Mesenchymal stem cell (in vitro differentiated cells and primary cell): ENCODE measurements at regions not wholly inside any gene's neighbourhood (a gene's known extent, or its start where the extent isn't known, plus 50 kb on each side); places are given as distances from the start of the nearest gene placed in this dataset.

Experiments used
- DNase-seq: peaks from one replicate; pipeline ENCODE4 v3.0.0-alpha.2; 2013
- H2AFZ ChIP-seq: one replicate; pipeline ENCODE4 v1.6.1; 2013; ENCODE audit warnings: low read depth, mild to moderate bottlenecking, control low read depth, inconsistent platforms, low read length, moderate library complexity
- H2AK5ac ChIP-seq: 2 replicates; pipeline ENCODE4 v1.6.1; 2013; ENCODE audit warnings: low read length, moderate library complexity, mild to moderate bottlenecking, inconsistent platforms; ENCODE audit not compliant: severe bottlenecking
- H2BK120ac ChIP-seq: one replicate; pipeline ENCODE4 v1.6.1; 2013; ENCODE audit warnings: low read depth, mild to moderate bottlenecking, inconsistent platforms, low read length, moderate library complexity
- H2BK12ac ChIP-seq, 2 experiments: one replicate each; pipeline ENCODE4 v1.6.1; 2013; ENCODE audit warnings: inconsistent platforms in 2 of 2, low read length in 2 of 2, mild to moderate bottlenecking in 2 of 2, moderate library complexity in 2 of 2, control low read depth in 1 of 2
- H2BK15ac ChIP-seq: one replicate; pipeline ENCODE4 v1.6.1; 2013; ENCODE audit warnings: mild to moderate bottlenecking, low read depth, inconsistent platforms; ENCODE audit not compliant: poor library complexity, severe bottlenecking
- H2BK5ac ChIP-seq: 2 replicates; pipeline ENCODE4 v1.6.1; 2013; ENCODE audit warnings: low read depth, mild to moderate bottlenecking, low read length, control low read depth, inconsistent platforms; ENCODE audit not compliant: poor library complexity, severe bottlenecking
- H3K14ac ChIP-seq, 2 experiments: one replicate each; pipeline ENCODE4 v1.6.1; 2013; ENCODE audit warnings: inconsistent platforms in 2 of 2, low read length in 2 of 2, control low read depth in 1 of 2, mild to moderate bottlenecking in 1 of 2, moderate library complexity in 1 of 2
- H3K18ac ChIP-seq, 2 experiments: one replicate each; pipeline ENCODE4 v1.6.1; 2013; ENCODE audit warnings: inconsistent platforms in 2 of 2, low read length in 2 of 2, control low read depth in 1 of 2, low read depth in 1 of 2, mild to moderate bottlenecking in 1 of 2
- H3K23ac ChIP-seq, 2 experiments: one replicate each; pipeline ENCODE4 v1.6.1; 2013; ENCODE audit warnings: inconsistent platforms in 2 of 2, low read length in 2 of 2, mild to moderate bottlenecking in 2 of 2, moderate library complexity in 2 of 2, control low read depth in 1 of 2
- H3K27ac ChIP-seq: 2 replicates; pipeline ENCODE4 v1.5.1; 2013; ENCODE audit warnings: mild to moderate bottlenecking, moderate library complexity, low read length, control low read depth, inconsistent platforms; ENCODE audit not compliant: poor library complexity, severe bottlenecking
- H3K27me3 ChIP-seq, 2 experiments: 2 replicates each; pipeline versions ENCODE4 v1.6.1 to v1.7.0; 2013; ENCODE audit warnings: low read length in 2 of 2, mild to moderate bottlenecking in 2 of 2, moderate library complexity in 2 of 2, control low read depth in 1 of 2, inconsistent platforms in 1 of 2; ENCODE audit not compliant: control insufficient read depth in 1 of 2, insufficient read depth in 1 of 2
- H3K36me3 ChIP-seq, 2 experiments: 2 replicates each; pipeline versions ENCODE4 v1.6.1 to v1.7.0; 2013; ENCODE audit warnings: low read length in 2 of 2, control low read depth in 1 of 2, inconsistent platforms in 1 of 2, low read depth in 1 of 2, mild to moderate bottlenecking in 1 of 2; ENCODE audit not compliant: insufficient read depth in 2 of 2, control insufficient read depth in 1 of 2
- H3K4ac ChIP-seq, 2 experiments: one replicate each; pipeline ENCODE4 v1.6.1; 2013; ENCODE audit warnings: inconsistent platforms in 2 of 2, low read length in 2 of 2, mild to moderate bottlenecking in 2 of 2, moderate library complexity in 2 of 2, control low read depth in 1 of 2, low read depth in 1 of 2
- H3K4me1 ChIP-seq: 2 replicates; pipeline ENCODE4 v1.6.1; 2013; ENCODE audit warnings: low read depth, low read length, control low read depth; ENCODE audit not compliant: control insufficient read depth, insufficient read depth
- H3K4me2 ChIP-seq: 2 replicates; pipeline ENCODE4 v1.6.1; 2013; ENCODE audit warnings: low read length, mild to moderate bottlenecking, inconsistent platforms; ENCODE audit not compliant: poor library complexity, severe bottlenecking
- H3K4me3 ChIP-seq, 2 experiments: 2 replicates each; pipeline versions ENCODE4 v1.5.1 to v1.7.0; 2013; ENCODE audit warnings: low read length in 2 of 2, mild to moderate bottlenecking in 2 of 2, control low read depth in 1 of 2, low read depth in 1 of 2; ENCODE audit not compliant: insufficient read depth in 1 of 2
- H3K79me1 ChIP-seq: replicated peaks from 2 replicates; pipeline ENCODE4 v1.6.1; 2013; ENCODE audit warnings: mild to moderate bottlenecking, control low read depth, low read length, inconsistent platforms; ENCODE audit not compliant: poor library complexity, severe bottlenecking
- H3K9ac ChIP-seq: 2 replicates; pipeline ENCODE4 v1.7.0; 2013; ENCODE audit warnings: mild to moderate bottlenecking, low read length, moderate library complexity
- H3K9me3 ChIP-seq: 2 replicates; pipeline ENCODE4 v1.7.0; 2013; ENCODE audit warnings: mild to moderate bottlenecking, low read length; ENCODE audit not compliant: control insufficient read depth
- H4K8ac ChIP-seq: one replicate; pipeline ENCODE4 v1.6.1; 2013; ENCODE audit warnings: inconsistent platforms, mild to moderate bottlenecking, low read length, moderate library complexity
- H4K91ac ChIP-seq: one replicate; pipeline ENCODE4 v1.6.1; 2013; ENCODE audit warnings: mild to moderate bottlenecking, low read length, inconsistent platforms
- WGBS: methylation state at CpG from one replicate; pipeline ENCODE4 v1.1.7; 2013; ENCODE audit warnings: mixed read lengths; 5-methylcytosine and 5-hydroxymethylcytosine counted together

DNA sequence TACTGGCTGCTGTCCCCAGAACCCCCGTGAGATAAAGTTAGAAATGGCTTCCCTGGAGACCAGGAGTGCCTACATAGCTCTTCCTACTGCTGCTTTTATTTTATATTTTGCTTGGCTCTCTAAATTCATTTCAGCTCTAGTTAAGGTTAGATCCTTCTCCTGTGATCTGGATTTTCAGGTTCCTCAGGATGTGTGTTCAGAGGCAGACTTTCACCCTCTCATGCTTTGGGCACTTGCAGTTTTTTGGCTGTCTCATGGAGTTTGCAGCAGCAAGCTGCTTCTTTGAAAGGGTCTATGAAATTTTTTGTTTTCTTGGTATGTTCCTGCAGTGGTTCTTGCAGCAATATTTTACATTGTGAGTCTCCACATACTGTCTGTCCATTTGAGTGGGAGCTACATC is 93.3 kb downstream of the ATP23 start:
- H3K79me1 ChIP-seq: no peaks in the 10 kb centered on the region
- no peak overlapping the region for H2AFZ ChIP-seq
- no peak overlapping the region for H2BK120ac ChIP-seq
- H3K9me3 ChIP-seq: peaks cover 26% of the 10 kb centered on the region
- no peak overlapping the region for H3K27ac ChIP-seq
- no peak overlapping the region for H3K14ac ChIP-seq
- no peak overlapping the region for H3K4me2 ChIP-seq
- no peak overlapping the region for H3K4me3 ChIP-seq
- DNase-seq: no peak
- H3K18ac ChIP-seq: no peak overlapping the region
- H3K23ac ChIP-seq: no peak overlapping the region
- H3K9ac ChIP-seq: no peak overlapping the region
- no peak overlapping the region for H2AK5ac ChIP-seq
- no peaks in the 10 kb centered on the region for H3K4me1 ChIP-seq
- H4K91ac ChIP-seq: no peak overlapping the region
- 43% methylated on average over 1 of the region's 1 CpG for WGBS
- H2BK12ac ChIP-seq: no peak overlapping the region
- H2BK5ac ChIP-seq: no peak overlapping the region
- H2BK15ac ChIP-seq: no peak overlapping the region
- no peaks in the 10 kb centered on the region for H3K36me3 ChIP-seq
- H3K4ac ChIP-seq: no peak overlapping the region
- no peak overlapping the region for H4K8ac ChIP-seq
- H3K27me3 ChIP-seq: no peaks in the 10 kb centered on the region

- no peak overlapping the region for H4K8ac ChIP-seq
- H3K4ac ChIP-seq: no peak overlapping the region
- H3K4me2 ChIP-seq: no peak overlapping the region
- WGBS: 93% methylated on average over 2 of the region's 2 CpGs
- H3K18ac ChIP-seq: no peak overlapping the region
- H3K9me3 ChIP-seq: peaks cover 18% of the 10 kb centered on the region
- H3K4me3 ChIP-seq: no peak overlapping the region
- H3K27ac ChIP-seq: no peak overlapping the region
- H3K9ac ChIP-seq: no peak overlapping the region
- no peaks in the 10 kb centered on the region for H3K27me3 ChIP-seq
- no peak overlapping the region for H2BK5ac ChIP-seq
- H3K36me3 ChIP-seq: no peaks in the 10 kb centered on the region
- H2AK5ac ChIP-seq: no peak overlapping the region
- no peak overlapping the region for H2BK12ac ChIP-seq
- DNase-seq: no peak
- H2BK15ac ChIP-seq: no peak overlapping the region
- H3K14ac ChIP-seq: no peak overlapping the region
- no peak overlapping the region for H2BK120ac ChIP-seq
- no peak overlapping the region for H4K91ac ChIP-seq
- no peaks in the 10 kb centered on the region for H3K4me1 ChIP-seq
- H3K23ac ChIP-seq: no peak overlapping the region
- H2AFZ ChIP-seq: no peak overlapping the region
- no peaks in the 10 kb centered on the region for H3K79me1 ChIP-seq
Measured at GRCh38 chr12:58041441-58041840, 100.1 kb downstream of the ATP23 start.

- H3K4me1 ChIP-seq: no peaks in the 10 kb centered on the region
- peaks cover 16% of the 10 kb centered on the region for H3K9me3 ChIP-seq
Measured at GRCh38 chr12:58044966-58045365, 103.6 kb downstream of the ATP23 start.

DNA sequence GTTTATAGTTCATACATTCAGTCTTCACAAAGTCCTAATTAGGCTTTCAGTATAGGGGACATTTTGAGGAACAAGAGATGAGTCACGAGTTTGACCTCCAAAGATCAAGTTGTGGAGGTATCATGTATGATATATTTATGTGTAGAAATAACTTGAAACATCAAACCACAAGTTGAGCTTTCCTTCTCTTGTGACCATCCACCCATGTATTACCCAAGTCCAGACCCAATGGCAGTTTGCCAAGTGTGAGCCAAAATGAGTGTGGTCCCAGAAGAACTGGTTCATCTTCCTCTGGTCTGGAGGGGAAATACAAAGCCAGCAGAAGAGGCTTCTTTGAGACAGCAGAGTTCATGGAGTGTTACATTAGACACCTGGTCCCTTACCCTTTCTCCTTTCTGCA is 104.9 kb downstream of the ATP23 start:
- no CpG with 5 or more reads among the region's 1 CpG for WGBS
- H3K4me2 ChIP-seq: no peak overlapping the region
- H2AK5ac ChIP-seq: no peak overlapping the region
- no peaks in the 10 kb centered on the region for H3K36me3 ChIP-seq
- no peak overlapping the region for H2BK120ac ChIP-seq
- peaks cover 14% of the 10 kb centered on the region for H3K9me3 ChIP-seq
- H3K4me1 ChIP-seq: no peaks in the 10 kb centered on the region
- no peak overlapping the region for H4K91ac ChIP-seq
- no peak overlapping the region for H3K18ac ChIP-seq
- no peak overlapping the region for H2BK5ac ChIP-seq
- no peak overlapping the region for H2BK15ac ChIP-seq
- no peak overlapping the region for H2BK12ac ChIP-seq
- no peak overlapping the region for H3K27ac ChIP-seq
- DNase-seq: no peak
- no peak overlapping the region for H3K14ac ChIP-seq
- H3K27me3 ChIP-seq: no peaks in the 10 kb centered on the region
- H3K79me1 ChIP-seq: no peaks in the 10 kb centered on the region
- no peak overlapping the region for H3K23ac ChIP-seq
- no peak overlapping the region for H2AFZ ChIP-seq
- H3K4ac ChIP-seq: no peak overlapping the region
- H4K8ac ChIP-seq: no peak overlapping the region
- no peak overlapping the region for H3K9ac ChIP-seq
- no peak overlapping the region for H3K4me3 ChIP-seq

More at GRCh38 chr12:58044966-58045365, 103.6 kb downstream of the ATP23 start:
- Histone ChIP-seq H3K36me3 (no peaks in the 10 kb centered on the region), H4K91ac (no peak overlapping the region), H3K27me3 (no peaks in the 10 kb centered on the region), H3K27ac (no peak overlapping the region), H2BK12ac (no peak overlapping the region), H3K4me3 (no peak overlapping the region), H3K9ac (no peak overlapping the region), H3K79me1 (no peaks in the 10 kb centered on the region), H3K4me2 (no peak overlapping the region), H2AK5ac (no peak overlapping the region), H2AFZ (no peak overlapping the region), H3K18ac (no peak overlapping the region), H2BK5ac (no peak overlapping the region), H3K4ac (no peak overlapping the region), H2BK120ac (no peak overlapping the region), H3K14ac (no peak overlapping the region), H4K8ac (no peak overlapping the region), H3K23ac (no peak overlapping the region), H2BK15ac (no peak overlapping the region)
- DNase-seq: no peak
